ENCODE measurements at regions not wholly inside any gene's neighbourhood (a gene's known extent, or its start where the extent isn't known, plus 50 kb on each side); places are given as distances from the start of the nearest gene placed in this dataset.
"Not testable (repeated sequence)": the region's sequence is repeated elsewhere in the genome, so short reads cannot be mapped to it uniquely, and the experiment has no call there.

DNA sequence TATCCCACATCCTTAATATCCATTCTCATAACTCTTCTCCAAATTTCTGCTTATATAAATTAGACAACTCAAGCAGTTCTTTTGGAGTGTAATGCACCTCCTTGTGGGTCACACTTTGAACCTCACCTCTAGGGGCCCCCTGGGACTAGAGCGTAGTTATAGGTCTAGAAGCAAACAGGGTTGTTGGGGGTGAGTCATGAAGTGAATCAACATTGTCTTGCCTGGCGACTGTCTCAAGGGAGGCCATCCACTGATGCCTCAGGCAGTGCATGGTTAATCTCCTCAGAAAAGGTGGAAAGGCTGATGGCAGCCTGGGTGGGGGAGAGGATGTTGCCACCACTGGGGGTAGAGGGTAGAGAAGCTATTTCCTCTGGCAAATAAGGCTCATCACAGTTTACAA, 129.1 kb downstream of the TNFRSF21 start:
- DNase-seq, result peak; percentile 40

DNA sequence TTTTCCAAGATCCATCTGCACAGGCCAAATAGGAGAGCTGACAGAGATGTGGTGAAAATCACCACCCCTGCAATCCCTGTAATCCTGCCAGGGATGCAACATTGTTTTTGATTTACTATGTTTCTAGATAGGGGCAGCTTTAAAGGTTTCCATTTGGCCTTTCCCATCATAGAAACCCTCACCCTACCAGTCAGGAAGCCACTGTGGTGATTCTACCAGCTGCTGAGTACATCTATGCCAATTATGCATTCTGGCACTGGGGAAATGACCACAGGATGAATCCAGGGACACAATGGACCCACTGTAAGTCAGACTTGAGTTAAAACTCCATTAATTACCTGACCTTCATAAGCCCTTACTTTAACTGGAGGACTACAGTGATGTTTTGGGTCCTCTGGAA, 130.4 kb downstream of the TNFRSF21 start:
- DNase-seq, result no peak

DNA sequence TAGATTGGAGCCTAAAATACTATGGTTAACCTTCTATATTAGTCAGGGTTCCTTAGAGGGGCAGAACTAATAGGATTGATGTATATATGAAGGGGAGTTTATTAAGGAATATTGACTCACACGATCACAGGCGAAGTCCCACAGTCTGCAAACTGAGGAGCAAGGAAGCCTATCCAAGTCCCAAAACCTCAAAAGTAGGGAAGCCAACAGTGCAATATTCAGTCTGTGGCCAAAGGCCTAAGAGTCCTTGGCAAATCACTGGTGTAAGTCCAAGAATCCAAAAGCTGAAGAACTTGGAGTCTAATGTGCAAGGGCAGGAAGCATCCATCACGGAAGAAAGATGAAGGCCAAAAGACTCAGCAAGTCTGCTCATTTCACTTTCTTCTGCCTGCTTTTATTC, 133.5 kb upstream of the ADGRF1 start:
- no peak for DNase-seq

DNA sequence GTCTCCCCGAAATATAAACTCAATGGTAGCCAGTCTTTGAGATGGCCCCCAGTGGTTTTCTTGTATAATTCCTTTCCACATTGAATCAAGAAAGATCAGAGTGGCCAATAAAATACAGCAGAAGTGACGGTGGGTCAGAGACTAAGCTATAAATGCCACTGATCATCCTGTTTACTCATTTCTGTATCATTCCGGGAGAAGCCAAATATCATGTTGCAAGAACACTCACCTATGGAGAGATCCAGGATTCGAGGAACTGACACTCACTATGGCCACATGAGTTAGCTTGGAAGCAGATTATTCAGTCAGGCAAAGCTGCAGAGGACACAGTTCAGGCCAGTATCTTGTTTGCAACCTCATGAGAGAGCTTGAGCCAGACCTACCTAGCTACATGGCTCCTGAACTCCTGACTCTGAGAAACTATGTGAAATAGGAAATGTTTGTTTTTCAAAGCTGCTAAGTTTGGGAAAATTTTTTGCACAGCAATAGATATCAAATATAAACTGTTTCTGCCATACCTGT, 132.4 kb upstream of the ADGRF1 start:
- DNase-seq, result no peak

DNA sequence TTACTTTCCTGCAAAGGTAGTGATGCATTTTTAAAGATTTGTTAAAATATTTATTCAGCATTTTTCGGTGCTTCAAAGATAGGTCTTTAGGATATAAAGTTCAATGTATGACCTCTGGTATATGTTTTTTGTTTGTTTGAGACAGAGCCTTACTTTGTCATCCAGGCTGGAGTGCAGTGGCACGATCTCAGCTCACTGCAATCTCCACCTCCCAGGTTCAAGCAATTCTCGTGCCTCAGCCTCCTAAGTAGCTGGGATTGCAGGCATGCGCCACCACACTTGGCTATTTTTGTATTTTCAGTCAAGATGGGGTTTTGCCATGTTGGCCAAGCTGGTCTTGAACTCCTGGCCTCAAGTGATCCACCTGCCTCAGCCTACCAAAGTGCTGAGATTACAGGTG, 131.9 kb upstream of the ADGRF1 start:
- not testable (repeated sequence) for DNase-seq

DNA sequence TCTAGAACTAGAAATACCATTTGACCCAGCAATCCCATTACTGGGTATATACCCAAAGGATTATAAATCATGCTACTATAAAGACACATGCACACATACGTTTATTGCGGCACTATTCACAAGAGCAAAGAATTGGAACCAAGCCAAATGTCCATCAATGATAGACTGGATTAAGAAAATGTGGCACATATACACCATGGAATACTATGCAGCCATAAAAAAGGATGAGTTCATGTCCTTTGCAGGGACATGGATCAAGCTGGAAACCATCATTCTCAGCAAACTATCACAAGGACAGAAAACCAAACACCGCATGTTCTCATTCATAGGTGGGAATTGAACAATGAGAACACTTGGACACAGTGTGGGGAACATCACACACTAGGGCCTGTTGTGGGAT, 131.0 kb upstream of the ADGRF1 start:
- DNase-seq, result not testable (repeated sequence)

DNA sequence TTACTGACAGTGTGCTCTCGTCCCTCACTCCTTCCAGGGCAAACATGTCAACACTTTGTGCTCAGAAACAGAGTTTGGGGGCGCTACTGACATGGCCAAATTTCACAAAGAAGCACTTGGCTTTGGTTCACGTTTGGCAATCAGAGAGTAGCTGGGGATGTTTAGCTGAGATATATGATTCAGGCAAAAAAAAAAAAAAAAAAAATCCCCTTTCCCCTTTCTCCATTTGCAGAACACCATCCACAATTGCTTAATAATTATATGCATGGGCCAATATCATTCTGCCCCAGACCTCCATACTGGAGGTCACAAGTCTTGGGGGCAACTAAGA, 128.4 kb upstream of the ADGRF1 start:
- DNase-seq, result no peak

DNA sequence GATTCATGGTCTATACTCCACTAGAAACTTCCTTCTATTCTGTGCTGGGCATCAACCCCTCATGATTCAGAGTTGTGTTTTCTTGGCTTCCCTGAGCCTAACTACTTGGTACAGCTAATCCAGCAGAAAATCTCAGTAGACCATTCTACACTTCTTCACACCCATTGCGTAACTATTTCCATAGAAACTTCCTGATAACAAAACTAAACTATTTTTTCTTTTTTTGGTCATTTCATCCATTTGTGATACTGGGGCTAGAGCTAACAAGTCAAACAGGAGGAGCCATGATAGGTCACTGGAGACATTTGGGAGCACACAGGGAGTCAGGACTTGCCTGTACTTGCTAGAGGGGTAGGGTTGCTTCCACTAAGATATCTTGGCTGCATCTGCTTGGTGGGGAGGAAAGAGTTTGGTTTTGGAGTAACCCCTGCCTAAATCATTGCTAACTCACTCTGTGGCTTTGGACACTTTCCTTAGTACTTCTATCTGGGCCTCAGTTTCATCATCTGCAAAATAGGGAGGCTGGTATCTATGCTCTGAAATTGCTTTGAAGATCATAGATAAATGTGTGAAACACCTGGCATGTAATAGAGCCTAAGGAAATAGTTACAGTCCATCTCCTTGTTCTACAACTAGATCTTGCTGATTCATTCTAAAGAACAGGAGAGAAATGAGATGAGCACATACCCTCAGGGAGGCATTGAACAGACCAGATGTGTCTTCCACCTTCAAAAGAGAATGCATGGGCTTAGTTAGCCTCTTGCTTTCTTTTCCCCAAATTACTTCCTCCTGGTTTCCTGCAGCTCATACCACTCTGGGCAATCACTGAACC, 127.9 kb upstream of the ADGRF1 start:
- DNase-seq, result no peak

DNA sequence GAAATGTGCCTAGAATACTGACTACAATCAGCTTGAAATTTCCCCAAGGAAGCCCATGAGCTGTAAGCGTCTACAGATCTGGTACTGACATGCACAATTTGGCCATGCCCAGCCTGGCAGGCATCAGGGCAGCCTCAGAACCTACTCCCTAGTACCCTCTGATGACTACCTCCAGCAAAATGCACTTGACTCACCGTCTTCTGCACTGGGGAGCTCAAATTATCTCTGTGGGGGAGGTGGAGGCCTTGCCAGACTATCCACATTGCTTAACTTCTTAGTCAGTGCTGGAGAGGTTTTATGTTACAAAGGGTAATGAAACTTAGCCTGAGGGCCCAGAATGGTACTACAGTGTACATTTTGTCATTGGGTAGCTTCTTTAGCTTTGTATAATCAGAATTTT, 126.0 kb upstream of the ADGRF1 start:
- DNase-seq, result no peak

DNA sequence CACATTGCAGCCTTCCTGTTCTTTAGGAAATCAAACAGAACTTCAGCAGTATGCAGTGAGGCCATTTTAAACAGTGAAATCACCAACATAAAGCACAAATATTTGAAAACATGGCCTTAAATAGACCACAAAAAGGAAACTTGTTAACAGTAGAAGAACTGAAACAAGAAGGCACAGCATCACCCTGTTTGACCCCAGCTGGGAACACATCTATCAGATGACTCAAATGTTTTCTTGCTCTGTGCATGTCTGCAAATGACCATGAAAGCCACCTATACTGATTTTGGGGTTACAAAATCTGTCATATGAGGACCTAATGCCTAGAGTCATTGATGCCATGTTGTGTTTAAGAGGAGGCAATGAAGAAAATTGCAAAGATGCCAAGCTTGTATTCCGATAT, 123.8 kb upstream of the ADGRF1 start:
- DNase-seq, result no peak

DNA sequence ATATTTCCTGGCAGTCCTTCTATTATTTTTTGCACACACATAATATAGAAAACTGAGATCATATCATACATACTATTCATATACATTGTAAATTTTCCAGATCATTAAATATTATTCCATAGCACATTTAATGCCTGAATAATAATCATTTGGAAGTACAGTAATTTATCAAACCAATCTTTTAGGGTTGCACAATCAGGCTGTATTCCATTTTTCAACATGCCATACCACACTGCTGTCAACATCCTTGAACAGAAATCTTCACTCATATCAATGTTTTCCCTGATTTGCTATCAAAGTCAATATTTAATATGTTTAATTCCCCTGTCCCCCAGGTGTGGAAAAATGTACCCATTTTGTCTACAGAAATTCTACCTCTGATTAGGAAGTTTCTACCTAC, 122.7 kb upstream of the ADGRF1 start:
- no peak for DNase-seq

DNA sequence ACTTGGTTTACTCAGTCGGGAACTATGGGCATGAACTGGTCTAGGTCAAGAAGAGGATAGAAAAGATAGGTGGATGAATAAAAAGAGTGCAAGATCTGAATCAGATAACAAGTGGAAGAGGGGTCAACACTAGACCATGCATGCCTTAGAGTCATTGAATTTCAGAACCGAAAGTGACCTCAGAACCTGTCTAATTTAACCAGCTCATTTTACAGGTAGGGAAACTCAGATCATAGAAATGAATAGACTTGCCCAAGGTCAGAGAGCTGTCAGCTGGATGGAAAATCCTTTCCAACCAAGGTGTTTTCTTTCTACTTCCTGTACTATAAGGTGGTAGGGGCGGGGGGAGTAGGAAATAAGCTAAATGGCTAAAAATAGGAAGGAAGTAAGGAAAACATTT, 121.4 kb upstream of the ADGRF1 start:
- DNase-seq, result no peak

DNA sequence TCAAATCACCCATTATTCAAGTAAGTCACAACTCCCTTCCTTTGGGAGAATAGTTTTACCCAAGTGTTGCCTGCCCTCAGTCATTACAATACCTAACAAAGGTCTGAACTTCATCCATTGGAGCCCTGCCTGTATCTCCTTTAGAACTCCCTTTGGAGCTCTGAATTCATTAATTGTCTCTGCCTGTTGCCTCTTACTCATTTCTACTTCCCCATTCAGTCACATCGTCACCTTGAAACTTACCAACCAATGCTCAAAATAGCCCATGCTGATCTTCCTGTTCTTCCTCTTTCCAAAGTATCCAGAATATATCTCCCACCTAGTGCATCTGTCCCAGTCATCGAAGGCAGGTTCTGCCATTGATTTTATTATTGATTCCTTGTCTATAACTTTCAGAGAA, 120.7 kb upstream of the ADGRF1 start:
- DNase-seq, result no peak

DNA sequence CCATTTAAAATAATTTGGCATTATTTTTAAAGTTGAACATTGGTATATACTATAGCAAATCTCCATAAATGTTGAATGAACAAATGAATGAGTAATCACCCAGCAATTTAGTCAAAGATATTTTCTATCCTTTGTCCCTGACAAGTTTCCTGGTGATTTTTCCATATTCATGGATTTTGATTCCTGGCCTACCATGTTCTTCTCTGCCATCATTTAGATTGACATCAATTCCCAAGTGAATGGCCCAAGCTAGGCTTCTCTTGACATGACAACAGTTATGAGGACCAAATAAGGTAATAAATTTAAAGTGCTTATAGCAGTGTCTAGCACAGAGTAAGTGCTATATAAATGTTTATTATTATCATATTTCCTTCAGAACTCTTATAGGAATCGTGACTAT, 120.1 kb upstream of the ADGRF1 start:
- DNase-seq, result no peak

DNA sequence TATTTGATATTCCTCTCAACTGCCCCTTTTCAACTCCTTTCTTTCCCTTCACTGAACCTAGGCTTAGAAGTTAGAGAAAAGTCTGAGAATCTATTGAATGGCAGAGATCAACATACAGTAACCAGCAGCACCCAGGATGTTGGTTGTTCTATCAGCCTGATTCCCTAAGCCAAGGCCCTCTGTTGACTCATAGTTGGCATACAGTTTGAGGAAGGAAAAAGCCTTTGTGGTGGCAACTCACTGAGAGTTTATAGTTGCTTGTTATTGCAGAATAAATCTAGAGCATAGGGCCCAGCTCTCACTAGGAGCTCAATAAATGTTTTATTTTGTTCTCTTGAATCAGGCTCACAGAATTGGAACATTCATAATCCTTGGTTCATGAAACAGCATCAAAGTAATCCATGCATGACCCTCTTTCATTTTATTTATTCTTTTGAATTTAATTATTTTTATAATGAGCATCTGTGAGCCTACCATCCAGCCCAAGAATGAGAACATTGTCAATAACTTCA, 119.1 kb upstream of the ADGRF1 start:
- DNase-seq, result no peak

DNA sequence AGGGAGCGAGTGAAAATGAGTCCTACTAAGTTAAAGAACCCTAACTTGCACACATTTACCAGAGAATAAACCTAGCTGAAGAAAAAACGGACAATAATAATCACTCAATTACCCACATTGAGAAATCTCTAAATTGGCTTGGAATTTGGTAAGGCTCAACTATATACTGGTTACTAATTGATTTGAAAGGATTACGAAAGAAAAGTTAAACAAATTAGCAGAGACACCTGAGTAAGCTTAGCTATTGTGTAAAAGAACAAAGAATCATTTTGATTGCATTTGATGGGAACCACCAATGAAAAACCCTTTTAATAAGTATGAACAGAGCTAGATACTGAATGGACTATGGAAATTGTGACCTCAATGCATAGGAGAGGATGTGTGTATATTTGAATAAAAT, 118.6 kb upstream of the ADGRF1 start:
- DNase-seq, result no peak

DNA sequence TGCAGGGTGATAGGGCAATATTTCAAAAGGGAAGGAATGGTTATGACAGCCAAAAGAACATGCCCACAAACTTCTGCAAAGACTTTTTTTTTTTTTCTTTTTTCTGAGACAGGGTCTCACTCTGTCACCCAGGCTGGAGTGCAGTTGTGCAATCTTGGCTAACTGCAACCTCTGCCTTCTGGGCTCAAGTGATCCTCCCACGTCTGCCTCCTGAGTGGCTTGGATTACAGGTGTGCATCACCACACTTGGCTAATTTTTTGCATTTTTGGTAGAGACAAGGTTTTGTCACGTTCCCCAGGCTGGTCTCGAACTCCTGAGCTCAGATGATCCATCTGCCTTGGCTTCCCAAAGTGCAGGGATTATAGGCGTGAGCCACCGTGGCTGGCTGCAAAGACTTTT, 117.6 kb upstream of the ADGRF1 start:
- DNase-seq, result no peak

DNA sequence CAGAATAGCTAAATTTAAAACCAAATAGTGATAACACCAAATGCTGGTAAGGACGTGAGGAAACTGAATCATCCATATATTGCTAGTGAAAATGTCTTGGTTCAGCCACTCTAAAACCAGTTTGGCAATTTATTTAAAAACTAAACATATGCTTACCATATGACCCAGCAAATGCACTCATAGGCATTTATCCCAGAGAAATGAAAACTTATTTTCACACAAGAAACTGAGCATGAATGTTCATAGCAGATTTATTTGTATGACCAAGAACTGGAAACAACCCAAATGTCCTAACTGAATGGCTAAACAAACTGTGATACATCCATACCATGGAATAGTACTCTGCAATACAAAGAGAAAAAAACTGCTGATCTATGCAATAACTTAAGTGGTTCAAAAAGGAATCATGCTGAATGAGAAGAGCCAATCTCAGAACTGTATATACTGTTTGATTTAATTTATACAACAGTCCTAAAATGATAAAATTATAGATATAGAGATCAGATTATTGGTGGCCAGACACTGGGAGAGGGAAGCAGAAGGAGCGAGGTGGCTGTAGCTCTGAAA, 115.6 kb upstream of the ADGRF1 start:
- DNase-seq, result no peak

DNA sequence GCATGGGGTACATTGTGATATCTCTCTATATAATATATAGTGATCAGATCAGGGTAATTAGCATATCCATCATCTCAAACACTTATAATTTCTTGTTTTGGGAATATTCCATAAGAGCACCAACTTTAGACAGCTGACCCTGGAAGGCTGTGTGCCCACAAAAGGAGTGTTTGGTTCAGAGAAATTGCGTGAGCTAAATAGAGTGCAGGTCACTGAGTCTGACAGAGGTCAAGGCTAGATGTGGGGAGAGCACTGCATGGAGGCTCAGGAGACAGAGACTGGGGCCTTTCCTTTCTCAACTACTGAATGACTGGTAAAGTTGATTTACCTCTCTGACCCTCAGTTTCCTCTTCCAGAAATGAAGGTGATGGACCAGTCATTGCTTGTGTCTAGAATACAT, 114.9 kb upstream of the ADGRF1 start:
- no peak for DNase-seq

DNA sequence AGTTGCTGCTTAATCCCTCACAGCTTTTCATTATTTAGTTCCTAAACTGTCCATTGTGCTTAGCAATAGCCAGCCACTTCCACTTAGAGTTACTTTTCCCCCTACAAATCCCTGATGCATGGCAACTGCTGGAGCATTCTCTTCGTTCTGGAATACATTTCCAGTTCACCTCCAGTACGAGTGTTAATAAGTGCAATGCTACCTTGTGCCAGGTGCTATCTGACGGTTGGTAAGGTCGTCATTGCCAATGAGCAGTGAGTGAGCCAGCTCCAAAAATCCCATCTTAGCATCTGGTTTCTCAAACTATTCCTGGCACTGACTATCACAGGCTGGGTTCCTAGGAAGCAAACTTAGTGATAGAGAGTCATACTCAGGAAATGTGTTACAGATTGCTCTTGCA, 114.1 kb upstream of the ADGRF1 start:
- DNase-seq, result no peak

DNA sequence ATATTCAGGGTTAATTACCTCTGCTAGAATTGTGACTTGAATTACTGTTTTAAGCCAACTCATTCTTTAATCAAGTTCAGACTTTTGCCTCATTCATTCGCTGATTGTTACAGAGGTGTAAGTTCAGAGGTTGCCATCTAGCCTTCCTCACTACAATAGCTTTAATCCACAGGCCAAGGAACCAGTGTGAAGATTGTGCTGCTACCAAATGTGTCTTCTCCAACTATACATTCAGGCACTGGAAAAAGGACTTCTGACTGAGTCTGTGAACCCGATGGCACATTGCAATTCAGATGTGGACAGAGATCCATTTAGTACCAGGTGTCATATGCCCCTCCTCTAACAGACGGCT, 111.2 kb upstream of the ADGRF1 start:
- no peak for DNase-seq

DNA sequence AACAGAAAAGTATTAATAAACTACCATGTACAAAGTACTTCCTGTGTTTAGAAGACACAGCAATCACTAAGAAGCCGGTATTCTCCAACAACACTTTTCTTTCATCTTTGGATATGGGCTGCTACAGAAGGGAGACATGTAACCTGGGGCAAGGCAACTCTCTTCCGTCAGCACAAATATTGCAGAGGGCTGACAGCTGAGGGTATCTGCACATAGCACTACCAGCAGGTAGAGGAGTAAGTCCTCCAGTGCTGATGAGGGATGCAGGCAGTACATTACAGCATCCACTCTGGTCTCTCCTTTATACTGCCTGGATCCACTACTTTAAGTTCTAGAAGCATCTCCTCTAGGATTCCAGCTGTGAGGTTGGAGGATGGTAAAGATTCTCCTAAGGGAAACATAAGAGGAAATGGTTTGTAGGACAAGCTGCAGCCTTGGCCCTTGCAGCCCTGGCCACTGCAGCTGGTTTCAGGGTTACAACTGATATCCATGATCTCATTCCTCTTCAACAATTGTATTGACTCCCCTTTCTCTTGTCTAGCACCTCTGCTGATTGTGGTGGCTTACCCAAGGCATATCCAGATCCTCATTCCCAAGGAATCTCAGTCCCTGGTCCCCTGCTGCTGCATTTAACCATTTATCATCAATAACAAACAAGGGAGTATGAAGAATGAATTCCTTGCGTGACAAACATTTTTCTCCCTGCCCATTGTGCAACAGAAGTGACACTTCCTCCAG, 110.7 kb upstream of the ADGRF1 start:
- no peak for DNase-seq

DNA sequence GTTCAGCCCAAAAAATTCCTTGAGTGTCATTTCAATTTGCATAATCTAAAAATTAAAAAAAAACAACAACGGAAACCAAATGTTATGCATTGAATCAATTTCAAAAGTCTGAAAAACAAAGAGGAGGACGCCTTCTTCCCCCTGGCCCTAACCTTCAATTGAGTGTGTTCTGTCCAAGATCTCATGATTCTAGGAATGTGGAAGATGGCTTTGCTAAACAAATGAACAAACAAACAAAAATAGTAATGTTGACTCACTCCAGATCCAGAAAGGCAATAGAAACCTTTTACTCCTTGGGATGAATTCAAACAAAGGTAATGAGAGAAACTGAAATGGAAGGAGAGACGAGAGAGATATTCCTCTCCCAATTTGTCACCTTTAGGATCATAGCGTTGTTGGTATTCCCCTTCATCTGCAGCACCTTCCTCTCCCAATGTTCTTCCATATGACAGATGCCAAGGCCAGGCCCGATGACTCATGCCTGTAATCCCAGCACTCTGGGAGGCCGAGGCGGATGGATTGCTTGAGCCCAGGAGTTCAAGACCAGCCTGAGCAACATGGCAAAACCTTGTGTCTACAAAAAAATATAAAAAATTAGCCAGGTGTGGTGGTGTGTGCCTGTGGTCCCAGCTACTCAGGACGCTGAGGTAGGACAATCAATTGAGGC, 109.2 kb upstream of the ADGRF1 start:
- DNase-seq, result no peak

DNA sequence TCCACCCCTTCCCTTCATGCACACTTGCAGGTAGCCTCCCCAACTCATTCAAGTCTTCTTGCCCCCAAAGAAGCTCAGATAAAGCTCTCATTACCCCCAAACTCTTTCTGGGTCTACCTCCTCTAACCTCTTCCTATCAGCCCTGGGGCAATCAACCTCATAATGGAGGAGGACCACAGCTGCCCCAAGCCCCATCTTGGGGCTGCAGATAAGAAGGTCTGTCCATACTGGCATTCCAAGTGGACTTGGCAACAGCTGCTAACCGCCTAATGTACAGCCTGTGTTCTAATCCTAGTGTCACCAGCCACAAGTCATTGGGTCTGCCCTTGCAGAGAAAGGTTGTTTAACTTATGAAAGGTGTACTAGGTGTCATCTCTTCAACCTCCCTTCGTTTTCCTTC, 107.4 kb upstream of the ADGRF1 start:
- DNase-seq, result no peak

Measured in NCI-H1436 treated with DMSO at 0.1 percent for 48 hours (cell line).